ENCODE measurements at regions not wholly inside any gene's neighbourhood (a gene's known extent, or its start where the extent isn't known, plus 50 kb on each side); places are given as distances from the start of the nearest gene placed in this dataset.

DNA sequence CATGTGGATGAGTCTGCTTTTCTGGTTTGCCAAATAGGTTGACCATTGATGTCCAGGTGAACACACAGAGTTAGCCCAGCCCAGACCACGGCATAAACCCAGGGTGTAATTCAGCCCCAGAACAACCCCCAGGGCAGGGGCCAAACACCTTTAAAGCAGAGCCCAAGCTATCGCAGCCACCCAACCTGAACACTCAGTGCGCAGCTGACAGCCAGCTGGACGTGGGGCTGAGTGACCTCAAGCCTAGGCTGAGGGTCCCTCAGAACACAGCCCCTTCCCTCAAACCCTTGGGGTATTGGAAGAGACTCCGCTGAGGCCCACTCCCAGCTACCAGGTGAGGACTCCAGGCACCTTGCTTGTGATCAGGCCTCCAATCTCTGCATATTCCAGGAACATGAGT, 161.5 kb upstream of the NECTIN1 start:
- H3K27me3 ChIP-seq (replicated peaks): no peaks in the 10 kb centered on the region
- no peak for DNase-seq
- in situ Hi-C loops (cut with HindIII; ENCODE audit: low pct_ligation_motif_present, low sequenced_read_pairs): no loop called here
- H3K36me3 ChIP-seq (replicated peaks): no peaks in the 10 kb centered on the region
- TF ChIP-seq, protein P1, sequence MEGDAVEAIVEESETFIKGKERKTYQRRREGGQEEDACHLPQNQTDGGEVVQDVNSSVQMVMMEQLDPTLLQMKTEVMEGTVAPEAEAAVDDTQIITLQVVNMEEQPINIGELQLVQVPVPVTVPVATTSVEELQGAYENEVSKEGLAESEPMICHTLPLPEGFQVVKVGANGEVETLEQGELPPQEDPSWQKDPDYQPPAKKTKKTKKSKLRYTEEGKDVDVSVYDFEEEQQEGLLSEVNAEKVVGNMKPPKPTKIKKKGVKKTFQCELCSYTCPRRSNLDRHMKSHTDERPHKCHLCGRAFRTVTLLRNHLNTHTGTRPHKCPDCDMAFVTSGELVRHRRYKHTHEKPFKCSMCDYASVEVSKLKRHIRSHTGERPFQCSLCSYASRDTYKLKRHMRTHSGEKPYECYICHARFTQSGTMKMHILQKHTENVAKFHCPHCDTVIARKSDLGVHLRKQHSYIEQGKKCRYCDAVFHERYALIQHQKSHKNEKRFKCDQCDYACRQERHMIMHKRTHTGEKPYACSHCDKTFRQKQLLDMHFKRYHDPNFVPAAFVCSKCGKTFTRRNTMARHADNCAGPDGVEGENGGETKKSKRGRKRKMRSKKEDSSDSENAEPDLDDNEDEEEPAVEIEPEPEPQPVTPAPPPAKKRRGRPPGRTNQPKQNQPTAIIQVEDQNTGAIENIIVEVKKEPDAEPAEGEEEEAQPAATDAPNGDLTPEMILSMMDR (IDR thresholded peaks at IDR 0.05; ENCODE audit: low read depth, low read length, missing control alignments): no peak
- no peak overlapping the region for H3K27ac ChIP-seq
- H3K4me3 ChIP-seq (ENCODE audit: low read depth, low read length): no peak overlapping the region

GRCh38 chr11:119889728-119890280, 160.8 kb upstream of the NECTIN1 start:
- no peak for DNase-seq
- in situ Hi-C loops (cut with HindIII; ENCODE audit: low pct_ligation_motif_present, low sequenced_read_pairs): no loop called here
- no peak overlapping the region for H3K4me3 ChIP-seq (ENCODE audit: low read depth, low read length)
- H3K27me3 ChIP-seq (replicated peaks): no peaks in the 10 kb centered on the region
- H3K36me3 ChIP-seq (replicated peaks): no peaks in the 10 kb centered on the region
- TF ChIP-seq, protein P1 (IDR thresholded peaks at IDR 0.05; ENCODE audit: low read depth, low read length, missing control alignments): no peak
- no peak overlapping the region for H3K27ac ChIP-seq

DNA sequence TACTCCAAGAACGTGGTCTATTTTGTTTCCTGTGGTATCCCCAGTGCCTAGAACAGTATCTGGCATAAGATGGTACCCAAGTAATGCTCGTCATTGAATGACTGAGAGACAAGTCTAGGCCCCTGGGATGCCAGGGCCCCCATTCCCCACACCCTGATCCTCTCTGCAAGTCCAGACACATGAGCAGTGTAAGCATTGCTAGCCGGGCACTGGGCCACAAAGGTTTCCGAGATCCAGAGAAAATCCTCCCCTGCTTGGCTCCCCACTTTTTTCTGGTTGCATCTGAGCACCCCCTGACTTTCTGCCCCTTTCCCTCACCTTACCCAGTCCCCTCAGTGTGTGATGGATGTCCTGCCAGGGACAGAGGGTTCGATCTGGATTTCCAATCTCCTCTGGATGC, 160.1 kb upstream of the NECTIN1 start:
- DNase-seq: no peak
- TF ChIP-seq, protein P1 (IDR thresholded peaks at IDR 0.05; ENCODE audit: low read depth, low read length, missing control alignments): no peak
- no peak overlapping the region for H3K27ac ChIP-seq
- no peaks in the 10 kb centered on the region for H3K27me3 ChIP-seq (replicated peaks)
- no peaks in the 10 kb centered on the region for H3K36me3 ChIP-seq (replicated peaks)
- in situ Hi-C loops (cut with HindIII; ENCODE audit: low pct_ligation_motif_present, low sequenced_read_pairs): no loop called here
- H3K4me3 ChIP-seq (ENCODE audit: low read depth, low read length): no peak overlapping the region

- no peak overlapping the region for H3K27ac ChIP-seq
- in situ Hi-C loops (cut with HindIII; ENCODE audit: low pct_ligation_motif_present, low sequenced_read_pairs): no loop called here
- no peaks in the 10 kb centered on the region for H3K27me3 ChIP-seq (replicated peaks)
- no peak overlapping the region for H3K4me3 ChIP-seq (ENCODE audit: low read depth, low read length)
- DNase-seq: no peak
- no peaks in the 10 kb centered on the region for H3K36me3 ChIP-seq (replicated peaks)
- TF ChIP-seq, protein P1 (IDR thresholded peaks at IDR 0.05; ENCODE audit: low read depth, low read length, missing control alignments): no peak
These were observed 159.1 kb upstream of the NECTIN1 start for GRCh38 chr11:119888119-119888518.

- H3K27ac ChIP-seq: no peak overlapping the region
- no peaks in the 10 kb centered on the region for H3K36me3 ChIP-seq (replicated peaks)
- H3K4me3 ChIP-seq (ENCODE audit: low read depth, low read length): no peak overlapping the region
- no peaks in the 10 kb centered on the region for H3K27me3 ChIP-seq (replicated peaks)
- no peak for DNase-seq
- in situ Hi-C loops (cut with HindIII; ENCODE audit: low pct_ligation_motif_present, low sequenced_read_pairs): no loop called here
- TF ChIP-seq, protein P1 (IDR thresholded peaks at IDR 0.05; ENCODE audit: low read depth, low read length, missing control alignments): no peak
These were observed 157.7 kb upstream of the NECTIN1 start for GRCh38 chr11:119886667-119887230.

All from brain microvascular endothelial cell (primary cell).